G401.6 (cell line): ENCODE measurements at regions not wholly inside any gene's neighbourhood (a gene's known extent, or its start where the extent isn't known, plus 50 kb on each side); places are given as distances from the start of the nearest gene placed in this dataset.
"Not testable (repeated sequence)": the region's sequence is repeated elsewhere in the genome, so short reads cannot be mapped to it uniquely, and the experiment has no call there.

Experiments used
- FAIRE-seq: peaks from 2 replicates; lab custom pipeline; 2012; peaks lifted over from hg19 to GRCh38; lab: Jason Lieb, UNC

GRCh38 chr1:9466780-9467758 lies 72.2 kb upstream of the SLC25A33 start:
- no peak for FAIRE-seq

- FAIRE-seq: not testable (repeated sequence)
Observed at GRCh38 chr1:9469882-9470281, 69.4 kb upstream of the SLC25A33 start.

GRCh38 chr1:9471679-9472078 lies 67.6 kb upstream of the SLC25A33 start:
- no peak for FAIRE-seq

DNA sequence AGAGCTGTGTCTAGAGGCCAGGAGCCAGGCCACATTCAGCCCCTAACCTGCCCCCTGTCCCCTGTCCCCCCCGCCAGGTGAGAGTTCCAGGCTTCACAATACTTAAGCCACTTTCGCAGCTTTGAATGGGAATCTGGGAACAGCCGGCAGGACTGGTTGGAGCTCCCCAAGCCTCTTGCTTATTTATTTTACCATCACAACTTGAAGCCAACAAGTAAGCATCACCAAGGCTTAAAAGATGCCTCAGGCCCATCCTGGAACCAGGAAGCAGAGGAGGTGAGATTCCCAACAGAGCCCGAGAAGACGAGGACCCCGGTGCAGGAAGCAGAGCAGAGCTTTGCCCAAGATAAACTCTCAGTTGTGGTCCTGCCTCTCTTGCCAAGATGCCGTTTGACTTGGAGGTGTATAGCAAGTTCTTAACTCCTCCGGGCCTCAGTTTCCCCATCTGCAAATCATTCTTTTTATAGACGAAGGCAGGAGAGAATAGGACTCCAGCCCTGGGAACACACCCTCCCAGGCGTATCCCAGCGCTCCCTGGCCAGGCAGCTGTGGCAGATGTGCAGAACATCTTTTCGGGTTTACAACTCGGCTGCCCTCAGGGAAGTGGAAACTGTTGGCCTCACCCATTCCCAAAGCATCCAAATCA lies 66.8 kb upstream of the SLC25A33 start:
- FAIRE-seq: no peak

DNA sequence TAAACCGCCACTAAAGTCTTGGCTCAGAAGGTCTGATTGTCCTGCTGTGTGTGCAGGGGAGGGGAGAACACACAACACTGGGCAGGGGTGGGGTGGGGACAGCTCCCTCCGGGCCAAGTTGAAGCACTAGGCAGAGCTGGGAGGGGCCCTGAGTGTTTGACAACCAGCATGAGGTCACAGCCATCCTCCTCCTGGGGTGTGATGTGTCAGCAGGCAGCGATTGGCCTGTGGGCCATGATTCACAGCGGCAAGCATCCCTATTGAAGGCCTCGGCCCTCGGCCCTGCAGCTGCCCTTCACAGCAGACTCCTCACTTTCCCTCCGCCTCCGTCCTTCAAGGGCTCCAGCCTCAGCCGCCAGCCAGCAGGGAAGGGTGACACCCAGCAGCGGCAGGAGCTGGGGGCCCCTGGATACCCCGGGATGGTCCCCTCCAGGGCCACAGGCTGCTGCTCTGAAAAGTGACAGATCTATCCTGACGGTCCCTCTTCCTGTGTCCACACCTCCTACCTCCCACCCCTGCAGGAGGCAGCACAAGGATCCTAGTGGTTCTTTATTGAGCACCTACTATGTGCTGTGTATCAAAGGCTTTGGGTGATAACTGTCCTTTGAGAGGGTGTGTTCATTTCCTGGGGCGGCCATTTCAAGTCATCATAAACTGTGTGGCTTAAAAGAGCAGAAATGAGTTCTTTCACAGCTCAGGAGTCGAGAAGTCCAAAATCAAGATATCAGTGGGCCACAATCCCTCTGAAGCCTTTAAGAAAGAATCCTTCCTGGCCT lies 66.0 kb upstream of the SLC25A33 start:
- no peak for FAIRE-seq

DNA sequence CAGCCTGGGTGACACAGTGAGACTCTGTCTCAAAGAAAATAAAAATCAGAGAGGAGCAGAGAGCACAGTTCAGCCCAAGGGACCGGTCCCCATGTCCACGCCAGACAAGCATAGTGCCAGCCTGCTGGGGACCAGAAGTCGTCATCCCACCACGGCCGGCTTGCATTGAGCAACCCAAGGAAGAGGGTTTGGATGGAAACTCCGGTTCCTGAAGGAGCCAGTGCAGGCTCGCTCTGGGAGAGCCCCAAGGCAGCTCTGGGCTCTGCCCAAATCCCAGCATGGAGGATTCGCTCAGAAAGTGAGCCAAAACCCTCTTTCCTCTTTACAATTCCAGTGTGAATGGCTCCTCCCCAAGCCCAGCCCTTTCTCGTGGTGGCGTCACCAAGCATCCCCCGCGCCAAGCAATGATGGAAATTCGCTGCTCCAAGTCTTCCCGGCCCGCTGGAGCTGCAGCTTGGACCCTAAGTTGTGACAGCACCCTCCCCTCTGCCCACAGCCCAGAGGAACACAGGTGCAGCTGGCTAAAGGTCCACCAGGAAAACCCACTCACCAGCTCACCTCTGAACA lies 64.1 kb upstream of the SLC25A33 start:
- FAIRE-seq: no peak

- no peak for FAIRE-seq
Observed at GRCh38 chr1:9476790-9477463, 62.3 kb upstream of the SLC25A33 start.

GRCh38 chr1:9477535-9477934 lies 61.7 kb upstream of the SLC25A33 start:
- FAIRE-seq: no peak

- no peak for FAIRE-seq
Observed at GRCh38 chr1:9478021-9478420, 61.2 kb upstream of the SLC25A33 start.

DNA sequence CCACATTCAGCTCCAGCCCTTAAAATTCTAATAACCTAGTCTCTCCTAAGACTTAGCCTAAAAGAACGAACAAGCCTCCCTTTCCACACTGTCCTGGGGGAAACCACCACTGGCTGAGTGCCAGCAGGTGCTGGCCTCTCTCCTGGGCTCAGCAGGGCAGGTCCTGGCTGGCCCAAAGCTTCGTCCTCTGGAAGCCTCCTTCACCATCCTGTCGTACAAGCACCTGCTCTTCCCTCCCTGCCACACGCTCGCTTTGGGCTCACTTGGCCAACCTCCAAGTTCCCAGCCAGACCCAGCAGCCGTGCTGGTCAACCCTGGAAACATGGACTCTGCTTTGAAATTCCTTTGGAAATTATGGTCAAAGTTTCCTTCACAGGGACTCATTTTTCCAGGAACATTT lies 58.2 kb upstream of the SLC25A33 start:
- no peak for FAIRE-seq

GRCh38 chr1:9482403-9482802 lies 56.9 kb upstream of the SLC25A33 start:
- FAIRE-seq: no peak

GRCh38 chr1:9482816-9483572 lies 56.3 kb upstream of the SLC25A33 start:
- FAIRE-seq: no peak

DNA sequence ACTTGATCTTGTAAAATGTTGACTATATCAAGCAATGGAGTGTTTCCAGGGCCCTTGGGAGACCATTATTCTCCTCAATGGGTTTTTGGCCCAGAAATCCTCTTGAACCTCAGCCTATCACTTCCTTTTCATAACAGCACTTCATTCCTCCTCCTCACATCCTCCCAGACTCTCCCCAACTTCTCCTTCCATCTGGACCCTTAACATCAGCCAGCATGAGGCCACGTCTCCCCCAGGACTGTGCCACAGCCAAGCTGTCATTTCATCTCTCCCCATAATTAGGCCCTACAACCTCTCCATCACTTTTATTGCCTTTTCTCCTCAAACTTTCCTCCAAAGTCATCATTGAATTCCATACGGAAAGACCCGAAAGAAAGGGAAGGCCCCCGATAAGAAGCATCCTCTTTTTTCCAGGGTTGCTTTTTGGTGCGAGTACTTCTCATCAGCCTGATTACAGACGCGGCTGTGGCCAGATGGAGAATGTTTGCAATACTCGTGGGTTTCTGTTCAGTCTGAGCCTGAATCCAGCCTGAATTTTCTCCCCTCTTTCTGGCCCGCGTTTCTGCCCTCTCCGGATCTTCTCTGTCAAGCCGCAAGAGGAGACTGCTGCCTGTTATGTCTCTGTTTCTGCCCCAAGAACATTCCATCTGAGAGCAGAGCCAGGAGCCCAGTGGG lies 52.7 kb upstream of the SLC25A33 start:
- FAIRE-seq: no peak
